ENCODE measurements at regions not wholly inside any gene's neighbourhood (a gene's known extent, or its start where the extent isn't known, plus 50 kb on each side); places are given as distances from the start of the nearest gene placed in this dataset.

DNA sequence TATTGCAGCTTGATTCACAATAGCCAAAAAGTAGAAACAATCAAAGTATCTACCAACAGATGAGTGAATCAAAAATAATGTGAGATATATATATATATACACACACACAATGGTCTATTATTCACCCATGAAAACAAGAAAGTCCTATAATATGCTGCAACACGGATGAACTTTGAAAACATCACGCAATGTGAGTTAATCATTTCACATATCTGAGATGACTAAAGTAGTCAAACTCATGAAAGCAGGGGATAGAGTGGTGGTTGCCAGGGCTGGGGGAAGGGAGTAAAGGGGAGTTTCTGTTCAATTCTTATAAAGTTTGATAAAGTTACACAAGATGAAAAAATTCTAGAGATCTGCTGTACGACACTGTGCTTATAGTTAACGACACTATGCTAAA lies 1234.8 kb downstream of the MRPL39 start:
- no peak for DNase-seq (ENCODE audit: extremely low read depth, low read depth)
- TF ChIP-seq, protein P1, sequence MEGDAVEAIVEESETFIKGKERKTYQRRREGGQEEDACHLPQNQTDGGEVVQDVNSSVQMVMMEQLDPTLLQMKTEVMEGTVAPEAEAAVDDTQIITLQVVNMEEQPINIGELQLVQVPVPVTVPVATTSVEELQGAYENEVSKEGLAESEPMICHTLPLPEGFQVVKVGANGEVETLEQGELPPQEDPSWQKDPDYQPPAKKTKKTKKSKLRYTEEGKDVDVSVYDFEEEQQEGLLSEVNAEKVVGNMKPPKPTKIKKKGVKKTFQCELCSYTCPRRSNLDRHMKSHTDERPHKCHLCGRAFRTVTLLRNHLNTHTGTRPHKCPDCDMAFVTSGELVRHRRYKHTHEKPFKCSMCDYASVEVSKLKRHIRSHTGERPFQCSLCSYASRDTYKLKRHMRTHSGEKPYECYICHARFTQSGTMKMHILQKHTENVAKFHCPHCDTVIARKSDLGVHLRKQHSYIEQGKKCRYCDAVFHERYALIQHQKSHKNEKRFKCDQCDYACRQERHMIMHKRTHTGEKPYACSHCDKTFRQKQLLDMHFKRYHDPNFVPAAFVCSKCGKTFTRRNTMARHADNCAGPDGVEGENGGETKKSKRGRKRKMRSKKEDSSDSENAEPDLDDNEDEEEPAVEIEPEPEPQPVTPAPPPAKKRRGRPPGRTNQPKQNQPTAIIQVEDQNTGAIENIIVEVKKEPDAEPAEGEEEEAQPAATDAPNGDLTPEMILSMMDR (IDR thresholded peaks at IDR 0.05; ENCODE audit: low read depth, low read length), result no peak

DNA sequence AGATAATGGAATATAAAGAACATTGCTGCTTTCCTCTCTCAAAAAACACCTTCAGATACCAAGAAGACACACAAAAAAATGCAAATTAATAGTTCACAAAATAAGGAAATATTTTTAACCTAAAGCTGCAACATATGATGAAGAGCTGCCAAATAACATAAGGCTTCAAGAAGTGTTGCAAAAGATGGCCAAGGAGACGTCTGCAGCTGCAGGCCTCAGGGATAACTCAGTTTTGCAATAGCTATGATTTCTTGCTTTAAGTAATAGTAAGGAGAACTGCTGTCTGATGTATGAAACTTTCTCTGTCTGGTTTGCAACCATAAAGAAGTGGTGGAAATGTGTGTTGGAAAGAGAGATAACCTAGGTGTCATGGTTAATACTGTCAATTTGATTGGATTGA lies 1237.5 kb downstream of the MRPL39 start:
- TF ChIP-seq, protein P1 (IDR thresholded peaks at IDR 0.05; ENCODE audit: low read depth, low read length), result no peak
- no peak for DNase-seq (ENCODE audit: extremely low read depth, low read depth)

DNA sequence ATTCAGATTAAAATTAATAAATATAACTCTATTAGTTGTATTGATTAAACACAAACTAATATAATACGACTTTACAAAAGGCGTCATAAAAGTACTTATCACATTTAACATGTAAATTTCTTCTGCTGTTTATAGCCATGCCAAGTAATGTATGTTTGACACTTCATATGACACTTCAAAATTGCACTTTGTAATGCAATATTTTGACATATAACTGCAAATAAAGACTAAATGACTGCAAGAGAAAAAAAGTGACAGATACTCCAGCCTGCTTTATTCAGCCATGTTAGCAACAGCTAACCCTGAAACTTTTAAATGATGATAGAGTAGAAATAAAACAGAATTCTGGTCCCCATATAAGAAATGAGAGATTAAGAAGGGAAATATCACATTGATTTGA lies 1238.0 kb downstream of the MRPL39 start:
- no peak for DNase-seq (ENCODE audit: extremely low read depth, low read depth)
- TF ChIP-seq, protein P1 (IDR thresholded peaks at IDR 0.05; ENCODE audit: low read depth, low read length), result no peak

DNA sequence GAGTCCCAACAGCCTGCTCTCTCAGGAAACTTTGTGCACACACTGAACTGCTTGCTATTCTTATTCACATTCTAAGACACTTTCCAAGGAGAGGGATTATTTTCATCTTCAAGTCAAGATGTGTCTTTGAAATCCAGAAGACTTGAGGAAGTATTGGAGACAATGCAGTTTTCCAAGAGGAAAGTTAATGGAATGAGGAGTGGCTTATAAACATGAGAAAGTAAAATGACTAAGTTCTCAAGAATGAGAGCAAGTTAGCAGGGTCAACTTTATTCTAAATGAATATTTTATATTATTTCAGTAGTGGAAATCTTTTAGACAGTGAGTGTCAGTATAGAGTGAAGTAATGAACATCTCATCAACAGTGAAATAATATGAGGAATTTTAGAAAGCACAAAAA lies 1239.3 kb downstream of the MRPL39 start:
- no peak for DNase-seq (ENCODE audit: extremely low read depth, low read depth)
- TF ChIP-seq, protein P1 (IDR thresholded peaks at IDR 0.05; ENCODE audit: low read depth, low read length), result no peak

DNA sequence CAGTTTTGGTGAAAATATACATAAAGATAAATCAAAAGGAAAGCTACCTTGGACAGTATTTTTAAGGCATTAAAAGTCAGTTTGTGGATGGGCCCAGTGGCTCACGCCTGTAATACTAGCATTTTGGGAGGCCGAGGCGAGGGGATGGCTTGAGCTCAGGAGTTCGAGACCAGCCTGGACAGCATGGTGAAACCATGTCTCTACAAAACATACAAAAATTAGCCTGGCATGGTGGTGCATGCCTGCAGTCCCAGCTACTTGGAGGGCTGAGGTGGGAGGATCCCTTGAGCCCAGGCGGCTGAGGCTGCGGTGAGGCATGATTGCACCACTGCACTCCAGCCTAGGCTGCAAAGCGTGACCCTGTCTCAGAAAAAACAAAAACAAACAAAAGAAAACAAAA lies 1253.8 kb downstream of the MRPL39 start:
- TF ChIP-seq, protein P1 (IDR thresholded peaks at IDR 0.05; ENCODE audit: low read depth, low read length), result no peak
- no peak for DNase-seq (ENCODE audit: extremely low read depth, low read depth)

DNA sequence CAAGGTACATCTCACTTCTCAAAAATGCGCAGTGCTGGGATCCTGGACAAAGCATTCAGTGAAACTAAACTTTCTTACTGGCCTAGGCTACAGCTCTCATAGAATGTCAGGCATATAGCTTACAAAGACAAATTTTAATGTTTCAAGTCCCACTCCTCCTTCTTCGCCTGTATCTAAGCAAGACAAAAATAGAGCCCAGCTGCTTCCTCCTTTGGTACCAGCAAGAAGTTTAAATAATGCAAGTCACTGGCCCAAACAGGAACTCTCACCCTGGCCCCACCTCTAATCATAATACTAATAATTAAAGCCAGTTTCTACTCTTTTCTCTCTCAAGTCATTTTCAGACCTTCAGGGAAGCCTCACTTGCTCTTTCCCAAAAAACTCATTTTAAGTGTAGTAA lies 1267.9 kb downstream of the MRPL39 start:
- TF ChIP-seq, protein P1 (IDR thresholded peaks at IDR 0.05; ENCODE audit: low read depth, low read length), result no peak
- DNase-seq (ENCODE audit: extremely low read depth, low read depth), result no peak

DNA sequence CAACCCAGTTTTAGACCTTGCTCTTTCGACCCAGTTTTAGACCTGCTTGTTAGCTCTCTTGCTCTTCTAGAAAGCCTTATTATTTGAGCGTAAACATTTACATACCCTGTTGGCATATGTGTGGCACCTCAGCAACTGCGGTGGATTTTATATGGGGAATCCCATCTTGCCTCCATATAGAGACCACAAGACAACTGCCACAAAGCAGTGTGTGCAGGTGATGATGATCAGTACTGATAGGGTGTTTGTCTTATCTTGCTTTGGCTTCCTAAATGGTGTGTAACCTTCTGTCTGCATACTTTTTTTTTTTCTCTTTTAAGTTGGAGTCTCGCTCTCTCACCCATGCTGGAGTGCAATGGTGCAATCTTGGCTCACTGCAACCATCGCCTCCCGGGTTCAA lies 1270.8 kb downstream of the MRPL39 start:
- DNase-seq (ENCODE audit: extremely low read depth, low read depth), result no peak
- TF ChIP-seq, protein P1 (IDR thresholded peaks at IDR 0.05; ENCODE audit: low read depth, low read length), result no peak

Measured in AG09319 (cell line).